NCI-H2029 (cell line): ENCODE measurements at regions not wholly inside any gene's neighbourhood (a gene's known extent, or its start where the extent isn't known, plus 50 kb on each side); places are given as distances from the start of the nearest gene placed in this dataset.
"Not testable (repeated sequence)": the region's sequence is repeated elsewhere in the genome, so short reads cannot be mapped to it uniquely, and the experiment has no call there.

ENCODE experiments used
- DNase-seq: peaks from one replicate; lab custom pipeline; 2025; lab: John Stamatoyannopoulos, UW

DNA sequence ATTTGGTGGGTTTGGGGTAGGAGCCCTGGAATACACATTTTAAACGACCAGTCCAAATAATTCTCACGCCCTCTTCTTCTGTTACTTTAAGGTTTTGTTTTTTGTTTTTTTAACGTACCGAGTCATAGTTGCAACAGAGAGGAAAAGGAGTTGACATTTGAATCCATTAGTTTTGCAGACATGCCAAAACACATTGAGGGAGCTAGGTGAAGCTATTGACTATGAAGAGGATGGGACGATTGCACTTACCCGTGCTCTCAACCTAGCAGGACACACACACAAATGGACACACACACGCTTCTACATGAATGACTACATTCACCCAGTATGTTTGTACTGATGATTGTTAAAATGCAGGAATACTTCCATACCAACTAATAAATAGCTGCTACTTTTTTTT, 54.3 kb upstream of the CIT start:
- DNase-seq = no peak

DNA sequence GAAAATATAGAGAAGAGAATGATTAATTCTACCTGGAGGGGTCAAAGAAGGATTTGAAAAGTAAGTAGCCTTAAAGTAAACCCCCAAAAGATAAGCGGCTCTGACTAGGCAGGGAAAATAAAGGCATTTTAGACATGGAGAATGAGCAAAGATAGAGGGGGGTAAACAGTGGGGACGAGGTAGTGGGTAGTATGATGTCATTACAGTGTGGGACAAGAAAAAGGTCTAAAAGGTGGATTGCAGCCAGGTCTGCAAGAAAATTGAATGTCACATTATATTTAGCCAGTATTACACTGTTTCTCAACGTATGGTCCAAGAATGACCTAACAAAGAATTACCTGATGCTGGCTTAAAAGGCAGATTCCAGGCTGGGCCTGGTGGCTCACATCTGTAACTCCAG, 55.8 kb upstream of the CIT start:
- no peak for DNase-seq

DNA sequence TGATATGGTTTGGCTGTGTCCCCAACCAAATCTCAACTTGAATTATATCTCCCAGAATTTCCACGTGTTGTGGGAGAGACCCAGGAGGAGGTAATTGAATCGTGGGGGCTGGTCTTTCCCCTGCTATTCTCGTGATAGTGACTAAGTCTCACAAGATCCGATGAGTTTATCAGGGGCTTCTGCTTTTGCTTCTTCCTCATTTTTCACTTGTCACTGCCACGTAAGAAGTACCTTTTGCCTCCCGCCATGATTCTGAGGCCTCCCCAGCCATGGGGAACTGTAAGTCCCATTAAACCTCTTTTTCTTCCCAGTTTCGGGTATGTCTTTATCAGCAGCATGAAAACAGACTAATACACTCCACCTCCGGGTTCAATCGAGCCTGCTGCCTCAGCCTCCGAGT, 54.3 kb upstream of the BICDL1 start:
- not testable (repeated sequence) for DNase-seq

DNA sequence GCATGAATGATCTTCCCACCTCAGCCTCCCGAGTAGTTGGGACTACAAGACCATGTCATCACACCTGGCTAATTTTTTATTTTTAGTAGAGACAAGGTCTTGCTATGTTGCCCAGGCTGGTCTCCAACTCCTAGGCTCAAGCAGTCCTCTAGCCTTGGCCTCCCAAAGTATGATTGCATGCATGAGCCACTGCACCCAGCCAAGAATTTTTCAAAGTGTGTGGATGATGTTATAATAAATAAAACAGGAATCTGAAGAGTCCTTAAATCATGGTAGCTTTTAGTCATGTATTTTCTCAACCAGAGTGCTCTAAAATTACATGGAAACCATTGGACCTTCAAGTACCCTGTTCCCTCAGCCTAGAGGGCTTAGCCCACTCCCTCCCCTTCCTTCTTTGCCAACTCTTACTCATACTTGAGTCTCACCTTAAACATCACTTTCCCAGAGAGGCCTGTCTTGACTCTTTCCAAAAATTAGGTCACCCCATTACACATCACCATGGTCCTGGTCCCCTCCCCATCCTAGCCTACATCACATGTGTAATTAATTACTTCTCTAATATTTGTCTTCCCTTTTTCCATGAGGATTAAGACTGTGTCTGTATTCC, 52.2 kb upstream of the BICDL1 start:
- no peak for DNase-seq

DNA sequence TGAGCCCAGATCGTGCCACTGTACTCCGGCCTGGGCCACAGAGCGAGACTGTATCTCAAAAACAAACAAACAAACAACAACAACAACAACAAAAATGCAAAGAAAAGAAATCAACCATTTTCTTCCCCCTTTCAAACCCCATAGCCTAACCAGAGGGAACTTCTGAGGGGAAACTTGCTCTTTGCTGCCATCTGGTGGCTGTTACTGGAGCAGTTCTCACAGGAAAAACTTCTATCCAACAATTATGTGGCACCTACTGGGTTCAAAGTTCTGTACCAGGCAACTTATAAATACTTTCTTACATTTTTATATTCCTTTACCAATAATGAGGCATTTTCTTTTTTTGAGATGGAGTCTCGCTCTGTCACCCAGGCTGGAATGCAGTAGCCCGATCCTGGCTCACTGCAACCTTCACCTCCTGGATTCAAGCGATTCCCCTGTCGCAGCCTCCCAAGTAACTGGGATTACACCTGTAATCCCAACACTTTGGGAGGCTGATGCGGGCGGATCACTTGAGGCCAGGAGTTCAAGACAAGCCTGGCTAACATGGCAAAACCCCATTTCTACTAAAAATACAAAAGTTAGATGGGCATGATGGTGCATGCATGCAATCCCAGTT, 50.9 kb upstream of the BICDL1 start:
- DNase-seq = peak; percentile 28
